ENCODE measurements at regions not wholly inside any gene's neighbourhood (a gene's known extent, or its start where the extent isn't known, plus 50 kb on each side); places are given as distances from the start of the nearest gene placed in this dataset.

- DNase-seq (ENCODE audit: low spot score), result no peak
These were observed 88.4 kb upstream of the RAP2B start for GRCh38 chr3:153073636-153074035.

- no peak for DNase-seq (ENCODE audit: low spot score)
These were observed 83.2 kb upstream of the RAP2B start for GRCh38 chr3:153078826-153079225.

- DNase-seq (ENCODE audit: low spot score), result no peak
These were observed 82.6 kb upstream of the RAP2B start for GRCh38 chr3:153079386-153079785.

GRCh38 chr3:153080778-153081240, 81.2 kb upstream of the RAP2B start:
- DNase-seq (ENCODE audit: low spot score), result no peak

- DNase-seq (ENCODE audit: low spot score), result no peak
These were observed 77.6 kb upstream of the RAP2B start for GRCh38 chr3:153084431-153084830.

GRCh38 chr3:153087595-153088566, 74.1 kb upstream of the RAP2B start:
- no peak for DNase-seq (ENCODE audit: low spot score)

- DNase-seq (ENCODE audit: low spot score), result no peak
These were observed 72.4 kb upstream of the RAP2B start for GRCh38 chr3:153089620-153090019.

- no peak for DNase-seq (ENCODE audit: low spot score)
These were observed 71.1 kb upstream of the RAP2B start for GRCh38 chr3:153090973-153091372.

GRCh38 chr3:153093629-153094028, 68.4 kb upstream of the RAP2B start:
- DNase-seq (ENCODE audit: low spot score), result no peak

- no peak for DNase-seq (ENCODE audit: low spot score)
These were observed 67.6 kb upstream of the RAP2B start for GRCh38 chr3:153094386-153094785.

GRCh38 chr3:153095441-153095840, 66.6 kb upstream of the RAP2B start:
- no peak for DNase-seq (ENCODE audit: low spot score)

GRCh38 chr3:153096731-153097131, 65.3 kb upstream of the RAP2B start:
- no peak for DNase-seq (ENCODE audit: low spot score)

GRCh38 chr3:153097213-153097612, 64.8 kb upstream of the RAP2B start:
- DNase-seq (ENCODE audit: low spot score), result no peak

GRCh38 chr3:153099131-153099530, 62.9 kb upstream of the RAP2B start:
- no peak for DNase-seq (ENCODE audit: low spot score)

- no peak for DNase-seq (ENCODE audit: low spot score)
These were observed 58.5 kb upstream of the RAP2B start for GRCh38 chr3:153103406-153103945.

- DNase-seq (ENCODE audit: low spot score), result no peak
These were observed 52.0 kb upstream of the RAP2B start for GRCh38 chr3:153110041-153110440.

- no peak for DNase-seq (ENCODE audit: low spot score)
These were observed 51.0 kb upstream of the RAP2B start for GRCh38 chr3:153111016-153111415.
